NCI-H526 (cell line): ENCODE measurements at regions not wholly inside any gene's neighbourhood (a gene's known extent, or its start where the extent isn't known, plus 50 kb on each side); places are given as distances from the start of the nearest gene placed in this dataset.

Experiments used
- DNase-seq, 2 experiments: peaks; one replicate each; lab custom pipeline; 2025; lab: John Stamatoyannopoulos, UW

DNA sequence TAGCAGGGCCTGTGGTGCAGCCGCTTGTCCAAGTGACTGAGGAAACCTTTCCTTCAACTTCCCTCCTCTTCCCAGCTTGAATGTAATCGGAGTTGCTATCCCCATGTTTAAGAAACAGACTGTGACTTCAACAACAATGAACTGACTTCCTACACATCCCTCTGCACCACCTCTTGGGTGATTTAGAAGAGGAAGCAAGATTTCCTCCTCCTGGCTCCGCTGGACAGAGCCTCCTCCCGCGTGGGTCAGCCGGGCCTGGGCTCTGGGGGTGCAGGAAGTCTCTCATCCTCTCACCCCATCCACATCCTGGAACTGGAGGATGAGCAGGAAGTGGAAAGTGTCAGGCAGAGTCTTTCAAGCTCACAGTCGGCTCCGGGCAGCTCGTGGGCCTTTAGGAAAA, 84.3 kb downstream of the GATA6 start:
- no peak for DNase-seq

DNA sequence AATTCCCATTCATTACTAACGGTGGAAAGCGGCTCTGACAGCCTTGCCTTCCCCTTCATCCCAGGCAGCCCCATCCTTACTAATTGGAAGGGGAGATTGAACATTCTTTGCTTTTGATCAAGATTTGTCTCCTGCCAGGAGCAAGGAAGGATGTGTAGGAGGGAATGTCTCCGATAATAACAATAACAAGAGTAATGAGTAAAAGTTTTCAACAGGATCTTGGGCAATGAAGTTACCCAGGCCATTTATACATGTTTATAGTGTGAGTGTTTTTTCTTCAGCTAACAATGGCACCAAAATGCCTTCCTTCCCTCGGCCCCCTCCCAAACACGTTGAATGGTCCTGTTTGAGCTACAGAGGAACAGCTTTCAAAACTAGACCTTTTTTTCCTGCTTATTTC, 83.8 kb downstream of the GATA6 start:
- no peak for DNase-seq
